MM.1S (cell line): ENCODE measurements at regions not wholly inside any gene's neighbourhood (a gene's known extent, or its start where the extent isn't known, plus 50 kb on each side); places are given as distances from the start of the nearest gene placed in this dataset.

Experiments
- CTCF ChIP-seq: fragments of 300-600 bp; sonication (generic); IDR thresholded peaks from 2 replicates; pipeline ENCODE4 v1.5.1; 2016; ENCODE audit warnings: antibody characterized with exemption, low read length, mixed read lengths
- EZH2 ChIP-seq: fragments of 300-600 bp; sonication (generic); optimal IDR thresholded peaks from 2 replicates; pipeline ENCODE3; 2017; ENCODE audit warnings: low read depth, mild to moderate bottlenecking, antibody characterized with exemption, low read length, mixed read lengths
- EZH2phosphoT487 ChIP-seq: fragments of 300-600 bp; sonication (generic); IDR thresholded peaks from 2 replicates; pipeline ENCODE4 v1.6.1; 2018; ENCODE audit warnings: antibody characterized with exemption, low read length

GRCh38 chr2:37832590-37833197 is 92.4 kb upstream of the RMDN2 start:
- TF ChIP-seq CTCF (peak; percentile 80), EZH2 (no peak), EZH2phosphoT487 (no peak)
